ENCODE measurements at regions not wholly inside any gene's neighbourhood (a gene's known extent, or its start where the extent isn't known, plus 50 kb on each side); places are given as distances from the start of the nearest gene placed in this dataset.

DNA sequence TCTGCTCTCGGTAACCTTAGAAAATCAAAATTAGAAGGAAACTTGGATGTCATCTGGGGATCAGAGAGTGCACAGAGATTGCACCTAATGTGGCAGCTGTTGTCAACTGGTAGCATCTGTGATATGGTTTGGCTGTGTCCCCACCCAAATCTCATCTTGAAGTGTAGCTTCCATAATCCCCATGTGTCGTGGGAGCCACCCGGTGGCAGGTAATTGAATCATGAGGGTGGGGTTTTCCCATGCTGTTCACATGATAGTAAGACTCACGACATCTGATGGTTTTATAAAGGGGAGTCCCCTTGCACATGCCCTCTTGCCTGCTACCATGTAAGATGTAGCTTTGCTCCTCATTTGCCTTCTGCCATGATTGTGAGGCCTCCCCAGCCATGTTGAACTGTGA, 127.7 kb upstream of the SRRM4 start:
- no peak overlapping the region for H3K27ac Mint-ChIP-seq
- no peaks in the 10 kb centered on the region for H3K27me3 Mint-ChIP-seq
- H3K4me3 Mint-ChIP-seq, result no peak overlapping the region
- no peaks in the 10 kb centered on the region for H3K4me1 Mint-ChIP-seq
- POLR2A ChIA-PET, result no interaction called here
- no peak for ATAC-seq (ENCODE audit: low read depth)
- no peak for DNase-seq
- H3K36me3 Mint-ChIP-seq, result no peaks in the 10 kb centered on the region
- no peaks in the 10 kb centered on the region for H3K9me3 Mint-ChIP-seq

GRCh38 chr12:118855858-118856257, 125.5 kb upstream of the SRRM4 start:
- H3K4me3 Mint-ChIP-seq, result no peak overlapping the region
- POLR2A ChIA-PET, result no interaction called here
- no peak for ATAC-seq (ENCODE audit: low read depth)

DNA sequence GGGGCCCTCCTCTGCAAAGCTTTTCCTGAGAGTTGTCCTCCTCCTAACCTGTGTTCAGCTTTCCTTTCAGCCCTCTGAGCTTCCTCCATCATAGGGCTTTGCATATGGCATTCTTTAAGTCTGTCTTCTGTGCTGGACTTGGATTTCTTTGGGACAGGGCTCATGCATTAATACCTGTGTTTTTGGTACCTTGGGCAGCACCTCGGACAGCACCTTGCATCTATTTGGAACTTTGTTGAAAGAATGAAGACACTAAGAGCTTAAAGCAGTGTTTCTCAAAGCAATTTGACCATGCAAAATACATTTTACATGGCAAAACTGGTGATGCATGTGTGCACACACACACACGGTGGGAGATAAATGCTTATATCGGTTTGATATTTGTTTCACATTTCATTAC, 115.0 kb upstream of the SRRM4 start:
- no peaks in the 10 kb centered on the region for H3K4me1 Mint-ChIP-seq
- no peak for ATAC-seq (ENCODE audit: low read depth)

More at GRCh38 chr12:118855858-118856257, 125.5 kb upstream of the SRRM4 start:
- DNase-seq, result no peak
- Mint-ChIP-seq H3K9me3 (no peaks in the 10 kb centered on the region), H3K27ac (no peak overlapping the region), H3K27me3 (no peaks in the 10 kb centered on the region), H3K4me1 (no peaks in the 10 kb centered on the region), H3K36me3 (no peaks in the 10 kb centered on the region)

DNA sequence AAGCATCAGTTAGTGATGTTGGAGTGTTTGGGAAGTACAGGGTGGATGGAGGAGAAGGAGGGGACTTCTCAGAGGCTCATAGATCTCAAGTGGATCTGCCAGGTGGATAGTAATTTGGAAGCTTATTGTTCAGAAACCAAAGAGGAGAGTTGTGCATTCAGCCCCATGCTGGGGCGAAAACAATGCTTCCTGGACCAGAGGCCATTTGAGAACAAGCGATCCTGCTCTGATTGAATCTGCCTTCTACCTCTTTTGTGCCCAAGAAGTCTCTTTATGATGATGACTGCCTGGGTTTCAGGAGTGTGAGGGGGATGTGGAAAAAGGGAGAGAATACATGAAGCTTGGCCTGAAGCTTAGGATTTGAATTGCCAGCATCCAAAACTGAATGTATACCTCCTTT, 110.8 kb upstream of the SRRM4 start:
- Mint-ChIP-seq H3K4me1 (no peaks in the 10 kb centered on the region), H3K36me3 (no peaks in the 10 kb centered on the region), H3K27me3 (no peaks in the 10 kb centered on the region), H3K9me3 (no peaks in the 10 kb centered on the region), H3K4me3 (no peak overlapping the region), H3K27ac (no peak overlapping the region)
- POLR2A ChIA-PET, result no interaction called here
- DNase-seq, result no peak
- no peak for ATAC-seq (ENCODE audit: low read depth)

More for the DNA sequence above, 115.0 kb upstream of the SRRM4 start:
- Mint-ChIP-seq H3K36me3 (no peaks in the 10 kb centered on the region), H3K9me3 (no peaks in the 10 kb centered on the region), H3K27ac (no peak overlapping the region), H3K27me3 (no peaks in the 10 kb centered on the region), H3K4me3 (no peak overlapping the region)
- POLR2A ChIA-PET, result no interaction called here
- DNase-seq, result no peak

DNA sequence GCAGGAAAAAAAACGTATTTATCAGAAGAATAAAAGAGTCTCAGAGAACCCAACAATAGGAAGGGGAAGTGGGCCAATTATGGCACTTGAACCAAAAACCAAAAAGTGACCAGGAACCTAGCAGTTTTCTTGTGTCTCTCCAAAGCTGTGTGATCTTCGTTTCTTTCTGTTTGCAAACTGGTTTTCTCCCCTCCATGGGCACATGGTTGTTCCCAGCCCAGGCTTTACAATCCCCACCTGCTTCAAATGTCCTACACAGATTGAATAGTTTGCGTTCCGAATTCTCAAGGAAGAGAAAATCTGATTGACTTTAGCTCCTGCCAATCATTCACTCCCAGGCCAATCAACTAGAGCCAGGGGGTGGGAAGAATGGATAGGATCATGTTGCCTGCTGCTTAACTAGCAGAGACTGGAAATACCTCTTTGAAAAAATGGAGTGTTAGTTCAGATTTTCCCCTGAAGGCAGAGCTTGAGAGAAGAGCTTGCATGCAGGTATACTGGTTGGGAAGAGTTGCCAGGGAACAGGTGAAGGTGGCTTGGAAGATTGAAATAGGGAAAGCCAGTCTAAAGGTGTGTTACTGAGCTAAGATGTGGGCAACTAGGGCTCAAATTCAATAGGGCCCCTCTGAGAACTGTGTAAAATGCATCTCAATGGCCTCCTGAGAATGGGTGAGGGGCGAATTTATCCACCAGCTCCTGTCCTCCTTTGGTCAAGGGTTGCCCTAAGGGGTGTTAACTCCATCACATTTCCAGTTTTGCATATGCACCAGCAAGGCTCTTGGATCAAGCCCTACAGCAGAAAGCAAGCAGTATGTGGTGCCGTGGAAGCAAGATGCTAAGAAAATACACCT, 106.4 kb upstream of the SRRM4 start:
- ATAC-seq (ENCODE audit: low read depth) (no peak), DNase-seq (no peak)
- Mint-ChIP-seq H3K27me3 (no peaks in the 10 kb centered on the region), H3K4me1 (no peaks in the 10 kb centered on the region), H3K27ac (no peak overlapping the region), H3K4me3 (no peak overlapping the region), H3K9me3 (no peaks in the 10 kb centered on the region), H3K36me3 (no peaks in the 10 kb centered on the region)
- POLR2A ChIA-PET, result no interaction called here

DNA sequence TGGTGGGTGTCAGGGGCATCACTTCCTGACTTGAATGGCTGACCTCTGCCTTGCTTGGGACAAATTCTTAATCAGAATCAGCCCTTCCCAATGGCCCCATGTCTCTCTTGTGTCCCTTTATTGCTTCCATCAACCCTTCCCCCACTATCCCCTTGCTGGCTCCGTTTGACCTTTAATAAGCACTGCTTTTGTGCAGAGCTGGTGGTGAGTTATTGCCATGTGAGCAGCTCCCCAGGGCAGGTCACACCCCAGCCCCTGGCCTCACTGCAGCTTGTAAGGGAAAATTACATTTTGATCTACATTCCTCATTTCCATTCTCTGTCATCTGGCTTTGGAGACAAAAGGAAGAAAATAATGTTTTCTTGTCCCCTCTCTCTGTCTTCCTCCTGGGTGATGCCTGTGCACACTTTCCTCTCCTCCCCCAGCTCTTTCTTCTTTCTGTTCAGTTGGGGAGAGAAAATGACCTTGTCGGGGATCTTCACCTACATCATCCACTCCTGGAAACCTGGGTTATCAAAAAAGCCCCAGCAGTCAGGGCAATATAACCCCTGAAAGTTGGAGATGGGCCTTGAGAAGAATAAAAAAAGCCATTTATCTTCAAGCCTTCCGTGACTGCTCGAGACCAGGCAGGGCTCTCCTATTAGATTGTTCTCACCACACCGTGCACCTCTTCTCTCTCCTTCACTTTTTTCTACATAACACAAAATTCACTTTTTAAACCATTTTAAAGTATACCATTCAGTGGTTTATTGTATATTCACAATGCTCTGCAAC, 100.4 kb upstream of the SRRM4 start:
- Mint-ChIP-seq H3K27me3 (no peaks in the 10 kb centered on the region), H3K36me3 (no peaks in the 10 kb centered on the region), H3K27ac (no peak overlapping the region), H3K4me1 (no peaks in the 10 kb centered on the region), H3K4me3 (no peak overlapping the region), H3K9me3 (peaks cover 5% of the 10 kb centered on the region)
- POLR2A ChIA-PET, result no interaction called here
- DNase-seq, result no peak
- no peak for ATAC-seq (ENCODE audit: low read depth)

GRCh38 chr12:118884226-118884625, 97.1 kb upstream of the SRRM4 start:
- H3K36me3 Mint-ChIP-seq, result no peaks in the 10 kb centered on the region
- peaks cover 5% of the 10 kb centered on the region for H3K9me3 Mint-ChIP-seq
- ATAC-seq (ENCODE audit: low read depth) (no peak), DNase-seq (no peak)
- no peaks in the 10 kb centered on the region for H3K4me1 Mint-ChIP-seq
- H3K27me3 Mint-ChIP-seq, result no peaks in the 10 kb centered on the region
- H3K27ac Mint-ChIP-seq, result no peak overlapping the region
- POLR2A ChIA-PET, result no interaction called here
- no peak overlapping the region for H3K4me3 Mint-ChIP-seq

GRCh38 chr12:118900993-118901392, 80.3 kb upstream of the SRRM4 start:
- H3K27ac Mint-ChIP-seq, result no peak overlapping the region
- H3K9me3 Mint-ChIP-seq, result peaks cover 4% of the 10 kb centered on the region
- no peaks in the 10 kb centered on the region for H3K27me3 Mint-ChIP-seq
- POLR2A ChIA-PET, result no interaction called here
- ATAC-seq (ENCODE audit: low read depth) (no peak), DNase-seq (no peak)
- H3K36me3 Mint-ChIP-seq, result no peaks in the 10 kb centered on the region
- no peak overlapping the region for H3K4me3 Mint-ChIP-seq
- H3K4me1 Mint-ChIP-seq, result no peaks in the 10 kb centered on the region

DNA sequence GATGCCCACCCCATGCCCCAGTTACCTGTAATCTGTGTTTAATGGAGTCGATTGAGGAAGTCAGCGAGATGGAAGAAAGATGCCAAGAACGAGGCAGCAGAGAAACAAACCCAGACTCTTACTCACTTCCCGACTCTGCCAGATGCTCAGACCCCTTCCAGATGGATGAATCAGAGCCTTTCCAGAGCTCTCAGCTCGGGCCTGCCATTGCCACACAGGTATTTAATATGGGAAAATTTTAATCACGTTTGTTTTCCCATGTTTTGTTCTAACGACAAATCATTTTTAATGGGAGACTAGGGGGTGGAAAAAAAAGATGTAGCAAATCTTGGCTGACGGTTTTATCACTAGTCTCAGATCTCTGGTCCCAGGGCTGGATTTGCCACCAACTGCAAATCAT, 72.5 kb upstream of the SRRM4 start:
- H3K4me3 Mint-ChIP-seq, result no peak overlapping the region
- peaks cover 3% of the 10 kb centered on the region for H3K9me3 Mint-ChIP-seq
- H3K36me3 Mint-ChIP-seq, result no peaks in the 10 kb centered on the region
- H3K4me1 Mint-ChIP-seq, result no peaks in the 10 kb centered on the region
- H3K27me3 Mint-ChIP-seq, result no peaks in the 10 kb centered on the region
- DNase-seq, result no peak
- ATAC-seq (ENCODE audit: low read depth), result no peak
- H3K27ac Mint-ChIP-seq, result no peak overlapping the region
- POLR2A ChIA-PET, result no interaction called here

- POLR2A ChIA-PET, result no interaction called here
- ATAC-seq (ENCODE audit: low read depth) (no peak), DNase-seq (no peak)
- no peak overlapping the region for H3K27ac Mint-ChIP-seq
- no peaks in the 10 kb centered on the region for H3K9me3 Mint-ChIP-seq
- H3K27me3 Mint-ChIP-seq, result no peaks in the 10 kb centered on the region
- no peak overlapping the region for H3K4me3 Mint-ChIP-seq
- H3K36me3 Mint-ChIP-seq, result no peaks in the 10 kb centered on the region
- H3K4me1 Mint-ChIP-seq, result no peaks in the 10 kb centered on the region
Measured at GRCh38 chr12:118912697-118913270, 68.6 kb upstream of the SRRM4 start.

DNA sequence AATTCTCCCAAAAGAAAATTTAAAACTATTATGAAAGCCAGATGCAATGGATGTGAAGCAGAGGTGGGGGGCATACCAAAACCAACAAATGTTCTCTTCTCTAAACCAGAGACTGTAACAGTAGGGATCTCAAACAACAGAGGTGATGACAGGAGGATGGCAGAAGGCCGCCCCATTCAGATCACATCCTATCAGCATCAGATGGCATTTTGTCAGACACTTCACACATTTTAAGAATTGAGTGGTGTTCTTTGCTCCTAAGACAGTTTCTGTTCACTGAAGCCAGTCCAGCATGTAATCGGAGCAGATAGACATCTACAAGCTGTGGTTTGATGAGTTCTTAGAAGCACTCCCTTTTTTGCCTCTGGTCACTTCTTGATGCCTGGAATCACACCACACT, 59.6 kb upstream of the SRRM4 start:
- no peak overlapping the region for H3K27ac Mint-ChIP-seq
- ATAC-seq (ENCODE audit: low read depth) (no peak), DNase-seq (no peak)
- no peak overlapping the region for H3K4me3 Mint-ChIP-seq
- H3K4me1 Mint-ChIP-seq, result no peaks in the 10 kb centered on the region
- POLR2A ChIA-PET, result no interaction called here
- H3K27me3 Mint-ChIP-seq, result no peaks in the 10 kb centered on the region
- no peaks in the 10 kb centered on the region for H3K36me3 Mint-ChIP-seq
- no peaks in the 10 kb centered on the region for H3K9me3 Mint-ChIP-seq

- Mint-ChIP-seq H3K27me3 (no peaks in the 10 kb centered on the region), H3K4me1 (no peaks in the 10 kb centered on the region), H3K4me3 (no peak overlapping the region), H3K36me3 (no peaks in the 10 kb centered on the region), H3K27ac (no peak overlapping the region), H3K9me3 (no peaks in the 10 kb centered on the region)
- DNase-seq (no peak), ATAC-seq (ENCODE audit: low read depth) (no peak)
- POLR2A ChIA-PET, result no interaction called here
Measured at GRCh38 chr12:118922405-118922804, 58.9 kb upstream of the SRRM4 start.

- H3K27ac Mint-ChIP-seq, result no peak overlapping the region
- no peak for ATAC-seq (ENCODE audit: low read depth)
- H3K4me1 Mint-ChIP-seq, result no peaks in the 10 kb centered on the region
- H3K9me3 Mint-ChIP-seq, result peaks cover 1% of the 10 kb centered on the region
- DNase-seq, result no peak
- H3K36me3 Mint-ChIP-seq, result no peaks in the 10 kb centered on the region
- H3K27me3 Mint-ChIP-seq, result no peaks in the 10 kb centered on the region
- no peak overlapping the region for H3K4me3 Mint-ChIP-seq
- POLR2A ChIA-PET, result no interaction called here
Measured at GRCh38 chr12:118925407-118925806, 55.9 kb upstream of the SRRM4 start.

DNA sequence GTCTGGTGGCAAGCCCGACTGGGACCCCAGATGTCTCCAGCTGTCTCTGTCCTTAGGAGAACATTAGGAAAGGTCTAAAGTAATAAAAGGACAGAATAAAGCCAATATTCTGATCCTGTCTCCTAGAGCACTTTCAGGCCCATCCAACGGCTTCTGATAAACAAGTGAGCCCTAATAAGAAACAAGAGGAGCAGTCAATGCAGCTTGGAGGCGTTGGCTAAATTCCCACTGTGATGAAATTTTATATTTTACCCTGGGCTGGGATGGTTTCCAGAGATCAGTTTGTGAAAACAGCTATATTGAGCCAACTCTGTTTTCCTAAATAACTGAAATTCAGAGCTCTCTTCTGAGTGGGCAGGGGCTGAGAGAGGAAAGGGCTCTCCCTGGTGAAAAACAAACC, 55.5 kb upstream of the SRRM4 start:
- Mint-ChIP-seq H3K9me3 (peaks cover 1% of the 10 kb centered on the region), H3K27ac (no peak overlapping the region), H3K36me3 (no peaks in the 10 kb centered on the region), H3K27me3 (no peaks in the 10 kb centered on the region), H3K4me1 (no peaks in the 10 kb centered on the region), H3K4me3 (no peak overlapping the region)
- no peak for DNase-seq
- POLR2A ChIA-PET, result no interaction called here
- ATAC-seq (ENCODE audit: low read depth), result no peak

Measured in activated naive CD8-positive, alpha-beta T cell treated with anti-CD3 and anti-CD28 coated beads, Interleukin-2, amount 10 ng/mL, durations not matched to agents 7 days and 5 days (primary cell).